ENCODE measurements at regions not wholly inside any gene's neighbourhood (a gene's known extent, or its start where the extent isn't known, plus 50 kb on each side); places are given as distances from the start of the nearest gene placed in this dataset.

GRCh38 chr9:28984016-28984415 lies 1410.7 kb upstream of the C9orf72 start:
- TF ChIP-seq, protein P1, sequence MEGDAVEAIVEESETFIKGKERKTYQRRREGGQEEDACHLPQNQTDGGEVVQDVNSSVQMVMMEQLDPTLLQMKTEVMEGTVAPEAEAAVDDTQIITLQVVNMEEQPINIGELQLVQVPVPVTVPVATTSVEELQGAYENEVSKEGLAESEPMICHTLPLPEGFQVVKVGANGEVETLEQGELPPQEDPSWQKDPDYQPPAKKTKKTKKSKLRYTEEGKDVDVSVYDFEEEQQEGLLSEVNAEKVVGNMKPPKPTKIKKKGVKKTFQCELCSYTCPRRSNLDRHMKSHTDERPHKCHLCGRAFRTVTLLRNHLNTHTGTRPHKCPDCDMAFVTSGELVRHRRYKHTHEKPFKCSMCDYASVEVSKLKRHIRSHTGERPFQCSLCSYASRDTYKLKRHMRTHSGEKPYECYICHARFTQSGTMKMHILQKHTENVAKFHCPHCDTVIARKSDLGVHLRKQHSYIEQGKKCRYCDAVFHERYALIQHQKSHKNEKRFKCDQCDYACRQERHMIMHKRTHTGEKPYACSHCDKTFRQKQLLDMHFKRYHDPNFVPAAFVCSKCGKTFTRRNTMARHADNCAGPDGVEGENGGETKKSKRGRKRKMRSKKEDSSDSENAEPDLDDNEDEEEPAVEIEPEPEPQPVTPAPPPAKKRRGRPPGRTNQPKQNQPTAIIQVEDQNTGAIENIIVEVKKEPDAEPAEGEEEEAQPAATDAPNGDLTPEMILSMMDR (IDR thresholded peaks at IDR 0.05), result no peak
- no peak for TF ChIP-seq POLR2AphosphoS5 (IDR thresholded peaks at IDR 0.05)

All from prostate gland (tissue), 2 donors.